ENCODE measurements at regions not wholly inside any gene's neighbourhood (a gene's known extent, or its start where the extent isn't known, plus 50 kb on each side); places are given as distances from the start of the nearest gene placed in this dataset.

- no peak for DNase-seq (ENCODE audit: low spot score)
These were observed 61.5 kb upstream of the ADRA2C start for GRCh38 chr4:3704669-3705068.

- DNase-seq (ENCODE audit: low spot score): no peak
These were observed 62.3 kb upstream of the ADRA2C start for GRCh38 chr4:3703677-3704521.

GRCh38 chr4:3703343-3703676 is 62.9 kb upstream of the ADRA2C start:
- no peak for DNase-seq (ENCODE audit: low spot score)

- DNase-seq (ENCODE audit: low spot score): no peak
These were observed 63.5 kb upstream of the ADRA2C start for GRCh38 chr4:3702561-3703221.

- no peak for DNase-seq (ENCODE audit: low spot score)
These were observed 64.2 kb upstream of the ADRA2C start for GRCh38 chr4:3701736-3702560.

- DNase-seq (ENCODE audit: low spot score): no peak
These were observed 64.9 kb upstream of the ADRA2C start for GRCh38 chr4:3701271-3701734.

GRCh38 chr4:3700736-3701135 is 65.4 kb upstream of the ADRA2C start:
- no peak for DNase-seq (ENCODE audit: low spot score)

GRCh38 chr4:3700223-3700622 is 66.0 kb upstream of the ADRA2C start:
- no peak for DNase-seq (ENCODE audit: low spot score)

- DNase-seq (ENCODE audit: low spot score): no peak
These were observed 66.5 kb upstream of the ADRA2C start for GRCh38 chr4:3699678-3700077.

GRCh38 chr4:3699261-3699660 is 66.9 kb upstream of the ADRA2C start:
- DNase-seq (ENCODE audit: low spot score): no peak

GRCh38 chr4:3697033-3697432 is 69.2 kb upstream of the ADRA2C start:
- no peak for DNase-seq (ENCODE audit: low spot score)

GRCh38 chr4:3690551-3691152 is 75.5 kb upstream of the ADRA2C start:
- DNase-seq (ENCODE audit: low spot score): no peak

- DNase-seq (ENCODE audit: low spot score): no peak
These were observed 76.3 kb upstream of the ADRA2C start for GRCh38 chr4:3689576-3690550.

- no peak for DNase-seq (ENCODE audit: low spot score)
These were observed 77.2 kb upstream of the ADRA2C start for GRCh38 chr4:3689006-3689405.

GRCh38 chr4:3688018-3688998 is 77.9 kb upstream of the ADRA2C start:
- no peak for DNase-seq (ENCODE audit: low spot score)

- no peak for DNase-seq (ENCODE audit: low spot score)
These were observed 78.6 kb upstream of the ADRA2C start for GRCh38 chr4:3687538-3687937.

GRCh38 chr4:3686753-3687152 is 79.4 kb upstream of the ADRA2C start:
- no peak for DNase-seq (ENCODE audit: low spot score)

GRCh38 chr4:3685081-3685645 is 81.0 kb upstream of the ADRA2C start:
- no peak for DNase-seq (ENCODE audit: low spot score)

- no peak for DNase-seq (ENCODE audit: low spot score)
These were observed 81.6 kb upstream of the ADRA2C start for GRCh38 chr4:3684546-3684945.

All from cerebellar cortex (tissue), 1 donor.